ENCODE measurements at regions not wholly inside any gene's neighbourhood (a gene's known extent, or its start where the extent isn't known, plus 50 kb on each side); places are given as distances from the start of the nearest gene placed in this dataset.

- DNase-seq (ENCODE audit: insufficient read length, low spot score) (no peak), FAIRE-seq (no peak)
- TF ChIP-seq POLR2A (IDR thresholded peaks at IDR 0.05; ENCODE audit: low read depth, low read length), result no peak
Measured at GRCh38 chr4:184575306-184575705, 73.9 kb downstream of the CASP3 start.

DNA sequence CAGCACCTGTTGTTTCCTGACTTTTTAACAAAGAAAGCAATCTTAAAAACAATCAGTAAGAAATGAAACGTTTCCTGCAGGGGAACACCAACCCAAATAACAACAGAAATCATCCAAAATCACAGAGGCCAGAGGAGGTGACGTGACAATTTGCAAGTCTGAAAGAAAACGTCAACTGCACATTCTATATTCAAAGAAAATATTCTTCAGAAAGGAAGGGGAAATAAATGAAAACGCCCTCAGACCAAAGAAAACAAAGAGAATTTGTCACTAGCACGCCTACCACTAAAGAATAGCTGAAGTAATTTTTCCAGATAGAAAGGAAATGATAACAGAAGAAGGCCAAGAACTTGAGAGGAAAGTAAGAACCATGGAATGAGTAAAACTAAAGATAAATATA is 74.4 kb downstream of the CASP3 start:
- no peak for DNase-seq (ENCODE audit: insufficient read length, low spot score)
- no peak for TF ChIP-seq POLR2A (IDR thresholded peaks at IDR 0.05; ENCODE audit: low read depth, low read length)
- no peak for FAIRE-seq

DNA sequence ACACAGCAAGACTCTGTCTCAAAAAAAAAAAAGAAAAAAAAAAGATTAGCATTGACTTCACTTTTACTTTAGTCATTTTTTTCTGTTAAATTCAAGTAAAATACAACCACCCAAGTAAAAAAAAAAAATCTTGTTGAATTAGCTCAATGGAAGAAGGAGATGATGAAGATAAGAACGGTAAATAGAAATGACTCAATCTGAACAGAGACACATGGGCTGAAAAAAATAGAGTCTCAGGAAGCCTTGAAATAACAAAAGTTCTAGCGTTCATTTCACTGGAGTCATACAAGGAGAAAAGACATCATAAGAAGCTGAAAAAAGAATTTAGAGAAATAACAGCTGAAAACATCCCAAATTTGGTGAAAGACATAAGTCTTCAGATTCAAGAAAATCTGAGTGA is 75.5 kb downstream of the CASP3 start:
- FAIRE-seq (no peak), DNase-seq (ENCODE audit: insufficient read length, low spot score) (no peak)
- no peak for TF ChIP-seq POLR2A (IDR thresholded peaks at IDR 0.05; ENCODE audit: low read depth, low read length)

DNA sequence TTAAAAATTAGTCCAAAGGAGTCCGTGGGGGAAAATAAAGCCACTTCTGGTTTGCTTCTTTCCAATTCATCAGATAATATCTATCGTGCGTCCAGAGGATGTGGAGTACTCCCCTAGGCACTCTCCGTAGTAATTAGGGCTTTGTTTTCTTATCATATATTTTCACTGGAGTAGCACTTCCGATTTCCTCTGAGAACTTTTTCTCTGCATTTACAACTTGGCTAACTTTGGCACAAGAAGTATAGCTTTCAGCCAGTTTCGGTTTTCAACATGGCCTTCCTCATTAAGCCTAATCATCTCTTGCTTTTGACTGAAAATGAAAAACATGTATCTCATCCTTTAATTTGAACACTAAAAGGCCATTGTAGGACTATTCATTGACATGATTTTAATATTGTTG is 80.5 kb downstream of the CASP3 start:
- DNase-seq (ENCODE audit: insufficient read length, low spot score) (no peak), FAIRE-seq (no peak)
- no peak for TF ChIP-seq POLR2A (IDR thresholded peaks at IDR 0.05; ENCODE audit: low read depth, low read length)

GRCh38 chr4:184563621-184564020 is 85.6 kb downstream of the CASP3 start:
- no peak for FAIRE-seq
- TF ChIP-seq POLR2A (IDR thresholded peaks at IDR 0.05; ENCODE audit: low read depth, low read length), result no peak
- DNase-seq (ENCODE audit: insufficient read length, low spot score), result no peak

DNA sequence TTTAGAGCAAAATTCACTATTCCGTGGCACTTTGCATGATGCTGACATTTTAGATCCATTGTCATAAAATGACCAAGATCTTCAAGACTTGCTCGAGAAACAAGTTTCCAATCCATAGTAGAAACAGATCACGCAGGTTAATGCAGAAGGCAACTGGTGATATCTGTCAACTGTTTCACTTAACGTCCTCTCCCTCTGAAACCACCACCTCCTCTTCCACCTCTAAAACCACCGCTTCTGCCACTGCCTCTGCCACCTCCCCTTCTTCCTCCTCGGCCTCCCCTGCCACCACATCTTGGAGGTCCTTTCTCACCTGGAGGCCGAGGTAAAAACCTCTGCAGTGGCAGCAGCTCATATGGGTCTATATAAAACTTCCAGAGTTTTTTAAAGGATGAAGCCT is 84.6 kb upstream of the IRF2 start:
- no peak for TF ChIP-seq POLR2A (IDR thresholded peaks at IDR 0.05; ENCODE audit: low read depth, low read length)
- DNase-seq (ENCODE audit: insufficient read length, low spot score) (no peak), FAIRE-seq (no peak)

DNA sequence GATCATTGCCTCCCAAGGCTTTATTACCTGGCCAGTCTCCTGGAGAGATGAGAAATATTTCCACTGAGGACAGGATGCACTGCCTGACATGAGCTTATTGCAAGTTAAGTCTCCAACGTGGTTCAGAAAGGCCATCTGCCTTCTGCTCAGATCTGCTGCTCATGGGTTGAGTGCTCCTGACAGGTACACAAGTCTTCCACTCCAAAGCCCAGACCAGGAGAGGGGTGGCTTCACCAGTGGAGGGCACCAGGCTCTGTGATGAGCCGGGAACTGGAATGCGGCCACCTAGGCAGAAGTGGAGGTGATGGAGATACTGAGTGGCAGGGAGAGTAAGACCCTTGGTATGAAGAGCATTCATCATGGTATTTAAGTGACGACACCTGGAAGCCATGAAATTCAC is 79.5 kb upstream of the IRF2 start:
- FAIRE-seq, result no peak

DNA sequence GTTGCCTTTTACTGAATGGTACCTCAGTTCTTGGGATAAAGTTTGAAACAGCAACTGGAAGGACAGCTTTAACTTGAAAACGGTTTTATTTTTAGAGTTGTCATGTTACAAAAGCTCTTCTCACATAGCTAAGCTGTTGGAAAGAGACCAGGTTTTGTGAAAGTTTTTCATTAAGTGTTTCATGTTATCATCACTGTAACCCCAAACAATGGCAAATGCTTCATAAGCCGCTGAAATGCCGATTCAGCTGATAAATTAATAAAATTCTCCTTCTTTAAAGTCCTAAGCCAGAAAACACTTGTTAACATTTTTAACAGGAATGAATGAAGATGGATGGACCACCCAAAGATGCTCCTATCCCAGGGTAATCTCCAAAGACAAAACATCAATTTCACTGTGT is 76.1 kb upstream of the IRF2 start:
- no peak for DNase-seq (ENCODE audit: insufficient read length, low spot score)
- FAIRE-seq, result no peak

More for the DNA sequence above, 79.5 kb upstream of the IRF2 start:
- no peak for DNase-seq (ENCODE audit: insufficient read length, low spot score)
- no peak for TF ChIP-seq POLR2A (IDR thresholded peaks at IDR 0.05; ENCODE audit: low read depth, low read length)

DNA sequence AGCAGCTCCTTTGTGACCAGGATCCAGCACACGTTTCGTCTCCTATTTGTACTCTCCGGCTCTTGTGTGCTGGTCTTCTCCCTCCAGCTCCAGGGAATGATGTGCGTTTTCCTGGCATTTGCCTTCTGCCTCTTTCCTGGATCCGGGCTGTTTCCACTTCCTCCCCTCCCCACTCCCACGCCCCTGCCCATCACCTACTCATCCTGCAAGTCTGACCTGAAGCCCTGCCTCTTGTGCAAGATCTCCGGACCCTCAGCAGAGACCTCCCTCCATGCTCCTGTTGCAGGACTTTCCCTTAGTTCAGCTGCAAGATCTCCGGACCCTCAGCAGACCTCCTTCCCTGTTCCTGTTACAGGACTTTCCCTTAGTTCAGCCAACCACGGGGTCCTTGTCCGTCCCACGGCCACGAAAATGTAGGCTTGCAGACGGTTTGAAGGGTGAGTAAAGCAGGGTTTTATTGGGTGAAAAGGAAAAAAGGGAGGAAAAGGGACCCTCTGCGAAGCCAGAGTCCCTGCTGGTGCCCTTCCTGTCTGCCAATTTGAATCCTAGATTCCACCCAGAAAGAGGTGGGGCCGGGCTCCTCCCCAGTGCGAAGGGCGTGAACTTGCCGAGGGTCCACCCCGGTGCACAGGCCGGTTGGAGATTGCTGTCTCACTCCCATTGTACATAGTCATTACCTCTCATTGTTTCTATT is 74.4 kb upstream of the IRF2 start:
- TF ChIP-seq POLR2A (IDR thresholded peaks at IDR 0.05; ENCODE audit: low read depth, low read length), result peak; percentile 32; the same call in 1 of the 2 replicates
- FAIRE-seq (no peak), DNase-seq (ENCODE audit: insufficient read length, low spot score) (no peak)

More for the DNA sequence above, 76.1 kb upstream of the IRF2 start:
- no peak for TF ChIP-seq POLR2A (IDR thresholded peaks at IDR 0.05; ENCODE audit: low read depth, low read length)

- TF ChIP-seq POLR2A (IDR thresholded peaks at IDR 0.05; ENCODE audit: low read depth, low read length), result no peak
- DNase-seq (ENCODE audit: insufficient read length, low spot score) (no peak), FAIRE-seq (no peak)
Measured at GRCh38 chr4:184548316-184548647, 73.9 kb upstream of the IRF2 start.

DNA sequence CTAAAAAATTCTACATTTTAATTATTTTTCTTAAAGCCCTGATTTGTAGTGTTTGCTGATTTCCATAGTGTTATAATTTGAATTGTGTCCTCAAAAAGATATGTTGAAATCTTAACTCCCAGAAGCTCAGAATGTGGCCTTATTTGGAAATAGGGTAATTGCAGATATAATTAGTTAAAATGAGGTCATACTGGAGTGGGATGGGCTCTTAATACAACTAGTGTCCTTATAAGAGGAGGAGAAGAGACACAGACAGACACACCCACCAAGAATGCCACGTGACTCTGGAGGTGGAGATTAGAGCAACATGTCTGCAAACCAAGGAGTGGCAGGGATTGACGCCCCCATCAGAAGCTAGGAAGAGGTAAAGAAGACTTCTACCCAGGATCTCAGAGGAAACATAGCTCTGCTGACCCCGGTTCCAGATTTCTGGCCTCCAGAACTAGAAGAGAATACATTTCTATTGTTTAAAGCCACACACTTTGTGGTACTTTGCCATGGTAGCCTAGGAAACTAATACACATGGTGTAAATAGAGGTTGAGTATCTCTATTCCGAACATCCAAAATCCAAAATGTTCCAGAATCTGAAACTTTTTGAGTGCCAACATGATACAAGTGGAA is 70.5 kb upstream of the IRF2 start:
- DNase-seq (ENCODE audit: insufficient read length, low spot score) (no peak), FAIRE-seq (no peak)
- TF ChIP-seq POLR2A (IDR thresholded peaks at IDR 0.05; ENCODE audit: low read depth, low read length), result no peak

GRCh38 chr4:184541907-184542306 is 67.6 kb upstream of the IRF2 start:
- FAIRE-seq (no peak), DNase-seq (ENCODE audit: insufficient read length, low spot score) (no peak)
- TF ChIP-seq POLR2A (IDR thresholded peaks at IDR 0.05; ENCODE audit: low read depth, low read length), result no peak

DNA sequence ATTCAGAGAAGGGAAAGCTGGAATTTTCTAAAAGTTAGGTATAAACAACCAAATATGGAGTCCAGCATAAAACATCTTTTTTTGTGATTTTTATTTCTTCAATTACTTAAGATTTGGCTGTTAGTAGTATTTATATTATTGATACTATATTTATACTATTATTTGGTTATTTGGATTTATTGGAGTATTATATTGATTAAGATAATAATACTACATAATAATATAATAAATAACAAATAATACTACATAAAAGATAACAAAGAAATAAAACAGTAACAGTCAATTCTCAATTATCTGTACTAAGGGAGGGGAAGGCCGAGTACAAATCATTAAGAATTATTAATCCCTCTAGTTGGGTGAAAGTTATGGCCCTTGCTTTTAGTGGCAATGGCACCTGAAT is 66.0 kb upstream of the IRF2 start:
- no peak for DNase-seq (ENCODE audit: insufficient read length, low spot score)
- no peak for FAIRE-seq
- no peak for TF ChIP-seq POLR2A (IDR thresholded peaks at IDR 0.05; ENCODE audit: low read depth, low read length)

DNA sequence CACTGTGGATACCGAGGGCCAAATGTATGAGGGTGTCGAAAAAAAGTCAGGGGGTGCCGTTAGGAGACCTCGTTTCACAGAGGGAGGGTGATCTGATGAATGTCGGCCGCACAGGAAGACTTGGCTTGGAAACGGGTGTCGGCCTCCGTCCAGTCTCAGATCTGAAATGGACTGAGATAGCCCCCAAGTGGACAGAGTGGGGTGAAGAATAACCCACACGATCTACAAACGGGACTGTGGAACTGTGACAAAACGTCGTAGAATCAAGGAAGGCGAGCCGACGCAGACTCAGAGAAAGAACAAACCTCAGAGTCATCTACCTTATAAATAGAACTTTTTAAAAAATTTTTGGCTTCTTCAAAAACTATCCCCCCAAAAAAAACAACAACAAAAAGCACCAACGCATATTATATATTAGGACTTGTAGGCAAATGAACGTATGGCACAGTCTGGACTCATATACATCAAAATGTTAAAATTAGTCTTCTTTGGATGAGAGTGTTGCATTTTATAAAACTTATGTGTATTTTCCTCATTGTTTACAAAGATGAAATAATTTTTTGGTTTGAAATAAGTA is 63.8 kb upstream of the IRF2 start:
- DNase-seq (ENCODE audit: insufficient read length, low spot score), result peak; percentile 33
- peak; percentile 33 for FAIRE-seq
- TF ChIP-seq POLR2A (IDR thresholded peaks at IDR 0.05; ENCODE audit: low read depth, low read length), result no peak

Measured in H54 (cell line).